ENCODE measurements at regions not wholly inside any gene's neighbourhood (a gene's known extent, or its start where the extent isn't known, plus 50 kb on each side); places are given as distances from the start of the nearest gene placed in this dataset.

DNA sequence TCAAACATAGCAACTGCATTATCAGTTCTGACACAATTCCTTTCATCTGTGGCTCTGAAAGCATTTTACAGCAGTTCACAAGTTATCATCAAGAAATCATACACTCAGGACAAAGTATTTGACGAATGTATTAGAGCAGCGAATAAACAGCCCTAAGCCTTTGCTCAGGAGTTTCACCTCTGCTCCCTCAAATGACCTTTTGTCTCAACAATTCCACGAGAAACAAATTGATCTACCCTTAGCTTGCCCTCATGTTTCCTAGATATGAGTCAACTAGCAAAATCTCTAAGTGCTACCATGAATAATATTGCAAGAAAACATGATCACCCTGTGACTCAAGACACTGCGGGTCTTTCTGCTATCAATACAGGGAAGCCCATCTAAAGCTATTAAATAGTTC, 396.1 kb downstream of the EFNB2 start:
- TF ChIP-seq CTCF (IDR thresholded peaks at IDR 0.05; ENCODE audit: low read length) (no peak), EZH2 (IDR thresholded peaks at IDR 0.05; ENCODE audit: borderline replicate concordance, low read length) (no peak)
